HEK293 (cell line): ENCODE measurements at regions not wholly inside any gene's neighbourhood (a gene's known extent, or its start where the extent isn't known, plus 50 kb on each side); places are given as distances from the start of the nearest gene placed in this dataset.

Source experiments
- CTCF ChIA-PET: fragments of 350-600 bp; formaldehyde crosslinking; extraction: SDS; loops from one replicate; lab custom pipeline; 2021; ENCODE audit warnings: antibody characterized with exemption; lab: Yijun Ruan, JAX
- POLR2A ChIA-PET: fragments of 300-600 bp; formaldehyde crosslinking; extraction: SDS; loops from one replicate; lab custom pipeline; 2020; ENCODE audit warnings: antibody characterized with exemption, inconsistent platforms; lab: Yijun Ruan, JAX
- H3K27ac ChIP-seq: fragments of 200-500 bp; sonication (Bioruptor generic); 2 replicates; pipeline ENCODE4 v1.5.1; 2014; ENCODE audit warnings: low read depth, low read length, control low read depth, inconsistent platforms; ENCODE audit errors: extremely low read depth
- H3K36me3 ChIP-seq, 2 experiments: fragments of 200-500 bp in 1 of 2; sonication (Bioruptor generic) in 1 of 2; 1 replicate in 1 of 2; 2 replicates in 1 of 2; pipeline ENCODE4 v1.5.1; 2014 to 2017; ENCODE audit warnings: inconsistent platforms in 2 of 2, low read length in 2 of 2; ENCODE audit not compliant: control insufficient read depth in 2 of 2, insufficient read depth in 1 of 2
- H3K4me1 ChIP-seq: fragments of 200-500 bp; sonication (Bioruptor generic); 2 replicates; pipeline ENCODE4 v1.5.1; 2014; ENCODE audit warnings: mild to moderate bottlenecking, low read length, inconsistent platforms; ENCODE audit not compliant: control insufficient read depth, insufficient read depth
- H3K4me3 ChIP-seq: 2 replicates; pipeline ENCODE4 v1.5.1; 2011; ENCODE audit warnings: low read depth, mild to moderate bottlenecking, control low read depth, low read length, moderate library complexity
- H3K9me3 ChIP-seq: fragments of 200-500 bp; sonication (Bioruptor generic); 2 replicates; pipeline ENCODE4 v1.5.1; 2014; ENCODE audit warnings: low read depth, low read length, inconsistent platforms; ENCODE audit not compliant: control insufficient read depth, insufficient read depth
- PRDM2 ChIP-seq: fragments of 450-650 bp; formaldehyde crosslinking; IDR thresholded peaks from 2 replicates; pipeline ENCODE4 v1.5.1; 2016; ENCODE audit warnings: missing biosample characterization, missing genetic modification characterization, borderline replicate concordance
- WT1 ChIP-seq: fragments of 450-650 bp; formaldehyde crosslinking; IDR thresholded peaks from 2 replicates; pipeline ENCODE4 v1.5.1; 2016; ENCODE audit warnings: missing biosample characterization, missing genetic modification characterization
- ZNF48 ChIP-seq: fragments of 450-650 bp; formaldehyde crosslinking; IDR thresholded peaks from 2 replicates; pipeline ENCODE4 v1.5.1; 2016; ENCODE audit warnings: missing biosample characterization, missing genetic modification characterization
- ZNF549 ChIP-seq: fragments of 450-650 bp; IDR thresholded peaks from 2 replicates; pipeline ENCODE4 v1.5.1; 2018; ENCODE audit warnings: missing biosample characterization, missing genetic modification characterization, mild to moderate bottlenecking, inconsistent platforms, moderate library complexity
- ZNF560 ChIP-seq: fragments of 450-650 bp; formaldehyde crosslinking; IDR thresholded peaks from 2 replicates; pipeline ENCODE4 v1.5.1; 2017; ENCODE audit warnings: missing biosample characterization, missing genetic modification characterization, borderline replicate concordance
- ZNF561 ChIP-seq: fragments of 450-650 bp; IDR thresholded peaks from 2 replicates; pipeline ENCODE4 v1.5.1; 2018; ENCODE audit warnings: missing biosample characterization, missing genetic modification characterization, borderline replicate concordance
- ZNF791 ChIP-seq: fragments of 450-650 bp; formaldehyde crosslinking; IDR thresholded peaks from 2 replicates; pipeline ENCODE4 v1.5.1; 2016; ENCODE audit warnings: missing biosample characterization, missing genetic modification characterization
- TF ChIP-seq, protein P1 (sequence below): fragments of 450-650 bp; formaldehyde crosslinking; conservative IDR thresholded peaks from 2 replicates; pipeline ENCODE4 v1.5.1; 2016; ENCODE audit warnings: low read depth, missing biosample characterization, missing genetic modification characterization
- TF ChIP-seq, protein P2 (sequence below): fragments of 450-650 bp; formaldehyde crosslinking; IDR thresholded peaks from 2 replicates; pipeline ENCODE4 v1.5.1; 2016; ENCODE audit warnings: missing biosample characterization, missing genetic modification characterization

- TF ChIP-seq PRDM2 (no peak), ZNF560 (no peak)
- TF ChIP-seq, protein P1, sequence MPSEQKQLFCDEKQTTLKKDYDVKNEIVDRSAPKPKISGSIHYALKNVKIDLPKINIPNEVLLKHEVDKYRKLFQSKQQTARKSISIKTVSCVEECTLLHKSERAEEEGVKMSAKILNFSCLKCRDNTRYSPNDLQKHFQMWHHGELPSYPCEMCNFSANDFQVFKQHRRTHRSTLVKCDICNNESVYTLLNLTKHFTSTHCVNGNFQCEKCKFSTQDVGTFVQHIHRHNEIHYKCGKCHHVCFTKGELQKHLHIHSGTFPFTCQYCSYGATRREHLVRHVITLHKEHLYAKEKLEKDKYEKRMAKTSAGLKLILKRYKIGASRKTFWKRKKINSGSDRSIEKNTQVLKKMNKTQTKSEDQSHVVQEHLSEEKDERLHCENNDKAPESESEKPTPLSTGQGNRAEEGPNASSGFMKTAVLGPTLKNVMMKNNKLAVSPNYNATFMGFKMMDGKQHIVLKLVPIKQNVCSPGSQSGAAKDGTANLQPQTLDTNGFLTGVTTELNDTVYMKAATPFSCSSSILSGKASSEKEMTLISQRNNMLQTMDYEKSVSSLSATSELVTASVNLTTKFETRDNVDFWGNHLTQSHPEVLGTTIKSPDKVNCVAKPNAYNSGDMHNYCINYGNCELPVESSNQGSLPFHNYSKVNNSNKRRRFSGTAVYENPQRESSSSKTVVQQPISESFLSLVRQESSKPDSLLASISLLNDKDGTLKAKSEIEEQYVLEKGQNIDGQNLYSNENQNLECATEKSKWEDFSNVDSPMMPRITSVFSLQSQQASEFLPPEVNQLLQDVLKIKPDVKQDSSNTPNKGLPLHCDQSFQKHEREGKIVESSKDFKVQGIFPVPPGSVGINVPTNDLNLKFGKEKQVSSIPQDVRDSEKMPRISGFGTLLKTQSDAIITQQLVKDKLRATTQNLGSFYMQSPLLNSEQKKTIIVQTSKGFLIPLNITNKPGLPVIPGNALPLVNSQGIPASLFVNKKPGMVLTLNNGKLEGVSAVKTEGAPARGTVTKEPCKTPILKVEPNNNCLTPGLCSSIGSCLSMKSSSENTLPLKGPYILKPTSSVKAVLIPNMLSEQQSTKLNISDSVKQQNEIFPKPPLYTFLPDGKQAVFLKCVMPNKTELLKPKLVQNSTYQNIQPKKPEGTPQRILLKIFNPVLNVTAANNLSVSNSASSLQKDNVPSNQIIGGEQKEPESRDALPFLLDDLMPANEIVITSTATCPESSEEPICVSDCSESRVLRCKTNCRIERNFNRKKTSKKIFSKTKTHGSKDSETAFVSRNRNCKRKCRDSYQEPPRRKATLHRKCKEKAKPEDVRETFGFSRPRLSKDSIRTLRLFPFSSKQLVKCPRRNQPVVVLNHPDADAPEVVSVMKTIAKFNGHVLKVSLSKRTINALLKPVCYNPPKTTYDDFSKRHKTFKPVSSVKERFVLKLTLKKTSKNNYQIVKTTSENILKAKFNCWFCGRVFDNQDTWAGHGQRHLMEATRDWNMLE = no peak
- TF ChIP-seq, protein P2, sequence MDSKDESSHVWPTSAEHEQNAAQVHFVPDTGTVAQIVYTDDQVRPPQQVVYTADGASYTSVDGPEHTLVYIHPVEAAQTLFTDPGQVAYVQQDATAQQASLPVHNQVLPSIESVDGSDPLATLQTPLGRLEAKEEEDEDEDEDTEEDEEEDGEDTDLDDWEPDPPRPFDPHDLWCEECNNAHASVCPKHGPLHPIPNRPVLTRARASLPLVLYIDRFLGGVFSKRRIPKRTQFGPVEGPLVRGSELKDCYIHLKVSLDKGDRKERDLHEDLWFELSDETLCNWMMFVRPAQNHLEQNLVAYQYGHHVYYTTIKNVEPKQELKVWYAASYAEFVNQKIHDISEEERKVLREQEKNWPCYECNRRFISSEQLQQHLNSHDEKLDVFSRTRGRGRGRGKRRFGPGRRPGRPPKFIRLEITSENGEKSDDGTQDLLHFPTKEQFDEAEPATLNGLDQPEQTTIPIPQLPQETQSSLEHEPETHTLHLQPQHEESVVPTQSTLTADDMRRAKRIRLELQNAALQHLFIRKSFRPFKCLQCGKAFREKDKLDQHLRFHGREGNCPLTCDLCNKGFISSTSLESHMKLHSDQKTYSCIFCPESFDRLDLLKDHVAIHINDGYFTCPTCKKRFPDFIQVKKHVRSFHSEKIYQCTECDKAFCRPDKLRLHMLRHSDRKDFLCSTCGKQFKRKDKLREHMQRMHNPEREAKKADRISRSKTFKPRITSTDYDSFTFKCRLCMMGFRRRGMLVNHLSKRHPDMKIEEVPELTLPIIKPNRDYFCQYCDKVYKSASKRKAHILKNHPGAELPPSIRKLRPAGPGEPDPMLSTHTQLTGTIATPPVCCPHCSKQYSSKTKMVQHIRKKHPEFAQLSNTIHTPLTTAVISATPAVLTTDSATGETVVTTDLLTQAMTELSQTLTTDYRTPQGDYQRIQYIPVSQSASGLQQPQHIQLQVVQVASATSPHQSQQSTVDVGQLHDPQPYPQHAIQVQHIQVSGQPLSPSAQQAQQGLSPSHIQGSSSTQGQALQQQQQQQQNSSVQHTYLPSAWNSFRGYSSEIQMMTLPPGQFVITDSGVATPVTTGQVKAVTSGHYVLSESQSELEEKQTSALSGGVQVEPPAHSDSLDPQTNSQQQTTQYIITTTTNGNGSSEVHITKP = no peak
These were observed 358.3 kb downstream of the HLX start (continued) for GRCh38 chr1:221237587-221237986.

DNA sequence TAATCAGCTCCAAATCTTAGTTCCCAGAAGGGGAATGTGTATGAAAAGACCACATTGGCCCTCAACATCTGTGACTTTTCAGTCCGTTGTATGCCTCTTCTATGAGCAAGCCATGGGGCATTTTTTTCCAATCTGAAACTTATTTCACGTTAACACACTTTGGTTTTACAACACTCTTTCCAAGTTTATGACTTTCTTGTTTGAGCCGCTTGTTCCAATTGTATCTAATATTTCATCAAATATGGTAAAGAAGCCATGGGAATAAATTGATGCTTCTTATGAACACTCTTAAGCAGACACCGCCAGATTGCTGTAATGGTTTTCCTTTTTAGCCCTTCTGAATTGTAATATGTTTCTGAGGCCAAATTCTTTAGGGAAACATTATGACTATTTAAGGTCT is 359.9 kb downstream of the HLX start:
- CTCF ChIA-PET = interaction anchor here (0.6 kb wide), 1 partner anchor 1018 kb away, joined by 3 read pairs; no protein-coding TSS in a partner anchor

GRCh38 chr1:221239792-221240191 is 360.5 kb downstream of the HLX start:
- Histone ChIP-seq H3K4me1 (no peaks in the 10 kb centered on the region; the same call in 1 of the 2 replicates), H3K9me3 (no peaks in the 10 kb centered on the region), H3K27ac (no peak overlapping the region), H3K36me3 (no peaks in the 10 kb centered on the region), H3K4me3 (no peak overlapping the region)
- CTCF ChIA-PET = no interaction called here
- TF ChIP-seq ZNF561 (tag by site-specific recombination) (no peak), WT1 (tag by site-specific recombination) (peak; percentile 89), ZNF549 (tag by site-specific recombination) (no peak)
- POLR2A ChIA-PET = no interaction called here

More for the DNA sequence above, 359.9 kb downstream of the HLX start:
- POLR2A ChIA-PET = no interaction called here
- no peaks in the 10 kb centered on the region for H3K9me3 ChIP-seq
- no peaks in the 10 kb centered on the region for H3K36me3 ChIP-seq
- no peak for TF ChIP-seq ZNF48 (tag by site-specific recombination)
- no peak for TF ChIP-seq ZNF791 (tag by site-specific recombination)
- TF ChIP-seq, all 188 proteins: peak for 0
- Histone ChIP-seq H3K27ac (no peak overlapping the region), H3K4me3 (no peak overlapping the region), H3K4me1 (no peaks in the 10 kb centered on the region; the same call in 1 of the 2 replicates)
